ENCODE measurements at regions not wholly inside any gene's neighbourhood (a gene's known extent, or its start where the extent isn't known, plus 50 kb on each side); places are given as distances from the start of the nearest gene placed in this dataset.

GRCh38 chr11:92441443-92441726 lies 216.8 kb downstream of the FAT3 start:
- no peak for TF ChIP-seq CTCF (IDR thresholded peaks at IDR 0.05)
- no peak for TF ChIP-seq POLR2A (IDR thresholded peaks at IDR 0.05)
- no peak for TF ChIP-seq EP300 (IDR thresholded peaks at IDR 0.05)
